ENCODE measurements at regions not wholly inside any gene's neighbourhood (a gene's known extent, or its start where the extent isn't known, plus 50 kb on each side); places are given as distances from the start of the nearest gene placed in this dataset.

DNA sequence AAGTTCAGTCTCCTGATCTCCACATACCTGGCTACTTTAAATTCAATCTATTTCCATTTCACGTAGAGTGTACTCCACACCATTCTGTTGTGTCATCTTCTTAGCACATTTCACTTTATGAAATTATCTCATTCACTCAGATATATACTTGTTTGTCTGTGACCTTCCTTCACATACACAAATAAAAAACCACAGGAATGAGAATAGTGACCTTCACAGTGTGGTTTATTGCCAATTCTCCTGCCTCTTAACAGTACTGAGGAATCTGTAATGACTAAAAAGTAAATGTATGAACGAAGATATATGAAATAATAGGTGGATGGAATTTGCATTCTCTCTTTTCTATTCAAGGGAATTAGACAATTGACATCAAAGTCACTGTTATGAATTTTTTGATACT is 183.9 kb upstream of the PCDH7 start:
- TF ChIP-seq EZH2 (IDR thresholded peaks at IDR 0.05; ENCODE audit: borderline replicate concordance, low read length): no peak
- TF ChIP-seq, protein P1, sequence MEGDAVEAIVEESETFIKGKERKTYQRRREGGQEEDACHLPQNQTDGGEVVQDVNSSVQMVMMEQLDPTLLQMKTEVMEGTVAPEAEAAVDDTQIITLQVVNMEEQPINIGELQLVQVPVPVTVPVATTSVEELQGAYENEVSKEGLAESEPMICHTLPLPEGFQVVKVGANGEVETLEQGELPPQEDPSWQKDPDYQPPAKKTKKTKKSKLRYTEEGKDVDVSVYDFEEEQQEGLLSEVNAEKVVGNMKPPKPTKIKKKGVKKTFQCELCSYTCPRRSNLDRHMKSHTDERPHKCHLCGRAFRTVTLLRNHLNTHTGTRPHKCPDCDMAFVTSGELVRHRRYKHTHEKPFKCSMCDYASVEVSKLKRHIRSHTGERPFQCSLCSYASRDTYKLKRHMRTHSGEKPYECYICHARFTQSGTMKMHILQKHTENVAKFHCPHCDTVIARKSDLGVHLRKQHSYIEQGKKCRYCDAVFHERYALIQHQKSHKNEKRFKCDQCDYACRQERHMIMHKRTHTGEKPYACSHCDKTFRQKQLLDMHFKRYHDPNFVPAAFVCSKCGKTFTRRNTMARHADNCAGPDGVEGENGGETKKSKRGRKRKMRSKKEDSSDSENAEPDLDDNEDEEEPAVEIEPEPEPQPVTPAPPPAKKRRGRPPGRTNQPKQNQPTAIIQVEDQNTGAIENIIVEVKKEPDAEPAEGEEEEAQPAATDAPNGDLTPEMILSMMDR (conservative IDR thresholded peaks at IDR 0.05 in 1 of 2, IDR thresholded peaks at IDR 0.05 in 1 of 2; ENCODE audit: extremely low read depth in 1 of 2, insufficient read depth in 1 of 2, low read depth in 1 of 2, low read length in 2 of 2): no peak

All from mammary epithelial cell (primary cell).